ENCODE measurements at regions not wholly inside any gene's neighbourhood (a gene's known extent, or its start where the extent isn't known, plus 50 kb on each side); places are given as distances from the start of the nearest gene placed in this dataset.
"Not testable (repeated sequence)": the region's sequence is repeated elsewhere in the genome, so short reads cannot be mapped to it uniquely, and the experiment has no call there.

GRCh38 chr14:97028382-97028781 lies 231.2 kb downstream of the VRK1 start:
- intact Hi-C loops (cut with micrococcal nuclease), result no loop called here

DNA sequence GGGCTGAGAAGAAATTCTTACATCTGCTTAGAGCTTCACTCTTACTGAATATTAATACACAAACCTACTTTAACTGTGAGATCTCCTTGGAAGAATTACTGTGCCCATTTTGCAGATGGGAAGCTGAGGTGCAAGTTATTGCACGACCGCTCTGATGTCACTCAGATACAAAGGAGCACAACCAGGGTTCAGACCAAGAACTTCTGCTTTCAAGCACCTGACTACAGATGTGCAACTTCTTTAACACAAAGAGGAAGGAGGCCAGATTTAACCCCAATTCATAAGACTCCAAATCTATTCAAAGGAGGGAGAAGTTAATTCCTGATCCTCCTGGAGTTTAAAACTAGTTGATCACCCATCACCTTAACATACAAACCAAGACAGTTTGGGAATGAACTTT lies 232.6 kb downstream of the VRK1 start:
- intact Hi-C loops (cut with micrococcal nuclease), result no loop called here

GRCh38 chr14:97031530-97031929 lies 234.3 kb downstream of the VRK1 start:
- intact Hi-C loops (cut with micrococcal nuclease), result no loop called here

DNA sequence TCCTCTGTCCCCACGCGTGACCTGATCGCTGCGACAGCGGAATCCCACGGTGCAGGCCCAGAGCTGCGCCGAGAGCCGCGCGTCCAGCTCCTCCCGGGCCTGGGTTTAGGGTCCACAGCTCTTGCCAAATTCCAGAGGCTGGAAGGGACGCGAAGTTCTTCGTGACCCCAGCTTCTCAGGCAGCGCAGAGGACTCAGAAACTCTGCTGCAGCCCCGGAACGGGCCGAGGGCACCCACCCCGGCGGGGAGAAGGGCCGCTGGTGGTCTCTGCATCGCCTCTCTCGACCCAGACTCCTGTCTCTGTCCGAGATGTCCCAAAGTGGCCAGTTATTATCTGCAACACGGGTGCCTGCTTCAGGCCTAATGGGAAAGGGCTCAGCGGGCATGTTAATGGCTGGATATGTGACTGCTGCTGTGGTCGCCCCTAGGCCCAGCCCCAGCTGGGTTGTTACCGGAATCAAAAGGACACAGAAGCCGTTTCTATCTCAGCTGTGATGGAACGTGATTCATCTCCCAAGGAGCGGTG lies 236.4 kb downstream of the VRK1 start:
- intact Hi-C loops (cut with micrococcal nuclease), result no loop called here

- intact Hi-C loops (cut with micrococcal nuclease), result no loop called here
These were observed 239.1 kb downstream of the VRK1 start for GRCh38 chr14:97036086-97036852.

GRCh38 chr14:97039717-97040363 lies 242.7 kb downstream of the VRK1 start:
- intact Hi-C loops (cut with micrococcal nuclease), result no loop called here

DNA sequence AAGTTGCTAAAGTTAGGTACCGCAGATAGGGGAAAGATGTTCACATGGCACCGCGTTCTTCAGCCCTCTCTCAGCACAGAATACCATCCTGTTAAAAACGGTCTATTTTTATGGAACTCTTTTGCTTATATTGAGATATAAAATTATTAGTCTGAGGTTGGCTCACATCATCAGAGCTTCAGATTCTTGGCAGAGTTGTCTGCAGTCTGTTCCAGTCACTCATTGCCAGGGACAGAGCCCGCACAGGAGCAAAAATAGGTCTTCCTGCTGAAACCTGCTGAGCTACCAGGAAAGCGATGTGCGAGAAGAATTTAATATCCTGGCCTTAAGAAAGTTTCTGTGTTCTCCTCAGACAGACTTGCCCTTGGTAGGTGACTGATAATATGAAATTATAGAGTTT lies 249.8 kb downstream of the VRK1 start:
- intact Hi-C loops (cut with micrococcal nuclease), result no loop called here

DNA sequence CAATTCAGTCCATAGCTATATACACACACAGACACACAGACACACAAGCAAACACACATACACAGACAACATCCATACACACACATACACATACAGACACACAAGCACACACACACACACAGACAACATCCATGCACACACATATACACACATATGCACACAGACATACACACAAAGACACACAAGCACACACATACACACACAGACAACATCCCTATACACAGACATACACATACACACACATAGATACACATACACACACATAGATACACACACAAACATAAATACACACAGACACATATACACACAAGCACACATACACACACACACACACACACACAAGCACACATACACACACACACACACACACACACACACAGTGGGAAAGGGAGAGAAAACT lies 254.8 kb downstream of the VRK1 start:
- intact Hi-C loops (cut with micrococcal nuclease), result no loop called here

GRCh38 chr14:97053941-97054340 lies 256.8 kb downstream of the VRK1 start:
- intact Hi-C loops (cut with micrococcal nuclease), result no loop called here

DNA sequence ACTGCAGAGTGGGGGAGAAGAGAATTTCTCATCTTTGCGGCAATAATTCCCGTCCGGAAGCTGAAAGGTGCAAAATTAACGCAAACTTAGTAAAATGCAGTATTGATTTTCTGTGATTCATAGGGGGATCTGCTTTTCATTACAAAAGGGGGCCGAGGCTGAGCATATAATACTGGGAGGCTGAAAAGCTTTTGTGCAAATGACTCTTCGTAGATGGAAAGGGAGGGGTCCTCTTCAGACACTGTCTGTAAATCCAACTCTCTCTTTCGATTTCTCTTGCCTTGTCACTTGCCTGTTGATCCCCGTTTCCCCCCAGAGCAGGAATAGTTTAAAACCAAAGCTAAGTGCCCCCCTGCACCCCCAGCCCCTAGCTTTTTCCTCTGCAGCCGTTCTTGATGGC lies 258.2 kb downstream of the VRK1 start:
- intact Hi-C loops (cut with micrococcal nuclease), result no loop called here

DNA sequence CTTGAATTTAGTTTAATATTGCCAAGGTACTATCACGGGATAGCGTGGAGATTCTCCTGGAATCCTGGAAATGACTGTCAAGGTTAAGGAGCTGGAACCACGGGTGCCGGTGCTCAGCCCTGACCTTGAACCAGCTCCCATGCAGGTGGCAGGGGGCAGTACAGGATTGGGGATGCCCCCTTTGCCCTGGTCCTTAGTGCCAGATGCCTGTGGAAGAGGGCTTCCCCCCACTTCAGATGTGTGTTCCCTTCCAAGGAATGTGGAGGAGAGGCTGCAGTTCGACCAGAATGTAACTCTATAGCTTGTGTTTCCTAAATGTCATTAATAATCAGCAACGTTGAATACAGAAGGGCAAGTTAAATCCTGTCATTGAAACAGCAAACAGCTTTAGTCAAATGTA lies 258.9 kb downstream of the VRK1 start:
- intact Hi-C loops (cut with micrococcal nuclease), result no loop called here

- intact Hi-C loops (cut with micrococcal nuclease), result no loop called here
These were observed 260.3 kb downstream of the VRK1 start for GRCh38 chr14:97057238-97058073.

GRCh38 chr14:97058074-97058467 lies 260.9 kb downstream of the VRK1 start:
- intact Hi-C loops (cut with micrococcal nuclease), result no loop called here

GRCh38 chr14:97058589-97058988 lies 261.4 kb downstream of the VRK1 start:
- intact Hi-C loops (cut with micrococcal nuclease), result no loop called here

DNA sequence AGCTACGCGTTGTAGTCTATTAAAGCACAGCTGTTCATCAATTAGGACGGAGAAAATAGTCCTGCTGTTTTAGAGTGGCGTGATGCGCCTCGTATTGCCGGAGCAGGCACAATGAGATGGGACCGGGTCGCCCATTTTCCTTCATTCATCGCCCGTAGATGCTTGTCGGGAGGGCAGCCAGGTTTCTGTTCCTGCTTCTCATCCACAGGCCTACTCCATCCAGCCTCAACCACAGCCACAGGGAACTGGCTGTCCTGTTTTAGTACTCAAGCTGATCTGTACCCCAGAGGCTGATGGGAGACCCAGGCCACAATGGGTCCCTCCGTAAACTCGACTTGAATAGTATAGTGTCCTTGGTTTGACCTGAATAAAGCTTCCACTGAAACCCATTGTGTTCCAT lies 264.0 kb downstream of the VRK1 start:
- intact Hi-C loops (cut with micrococcal nuclease), result no loop called here

GRCh38 chr14:97061714-97062113 lies 264.5 kb downstream of the VRK1 start:
- intact Hi-C loops (cut with micrococcal nuclease), result no loop called here

DNA sequence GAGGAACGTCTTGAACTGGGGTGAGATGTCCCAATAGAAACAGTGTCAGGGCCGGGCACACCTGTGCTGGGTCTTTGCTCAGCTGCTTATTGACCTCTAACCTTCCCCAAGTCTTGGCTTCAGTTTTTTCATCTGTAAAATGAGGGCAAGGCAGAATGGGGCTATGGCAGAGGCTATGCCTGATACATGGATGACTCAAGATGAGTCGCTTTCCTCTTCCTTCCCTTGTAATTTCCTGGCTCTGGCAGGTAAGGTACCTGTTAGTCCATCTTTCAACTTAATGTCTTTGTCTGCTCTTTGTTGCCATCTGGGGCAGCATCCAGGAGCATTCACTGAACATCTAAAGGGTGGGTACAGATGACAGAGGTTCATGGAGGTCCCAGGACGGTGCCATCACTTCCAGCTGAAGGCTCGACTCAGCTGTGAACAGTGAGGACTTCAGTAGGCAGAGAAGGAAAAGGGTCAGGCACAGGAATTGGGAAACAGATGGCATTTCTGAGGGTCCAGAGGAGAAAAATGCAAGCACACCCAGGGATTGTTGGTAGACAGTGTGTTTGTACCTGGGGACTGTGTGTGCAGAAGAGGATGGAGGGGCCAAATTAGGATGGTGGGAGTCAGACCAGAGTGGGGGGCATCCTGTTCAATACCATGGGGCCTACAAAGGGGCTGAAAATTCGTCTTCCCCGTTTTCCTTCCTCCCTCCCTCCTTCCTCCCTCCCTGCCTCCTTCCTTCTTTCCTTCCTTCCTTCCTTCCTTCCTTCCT lies 268.3 kb downstream of the VRK1 start:
- intact Hi-C loops (cut with micrococcal nuclease), result no loop called here

DNA sequence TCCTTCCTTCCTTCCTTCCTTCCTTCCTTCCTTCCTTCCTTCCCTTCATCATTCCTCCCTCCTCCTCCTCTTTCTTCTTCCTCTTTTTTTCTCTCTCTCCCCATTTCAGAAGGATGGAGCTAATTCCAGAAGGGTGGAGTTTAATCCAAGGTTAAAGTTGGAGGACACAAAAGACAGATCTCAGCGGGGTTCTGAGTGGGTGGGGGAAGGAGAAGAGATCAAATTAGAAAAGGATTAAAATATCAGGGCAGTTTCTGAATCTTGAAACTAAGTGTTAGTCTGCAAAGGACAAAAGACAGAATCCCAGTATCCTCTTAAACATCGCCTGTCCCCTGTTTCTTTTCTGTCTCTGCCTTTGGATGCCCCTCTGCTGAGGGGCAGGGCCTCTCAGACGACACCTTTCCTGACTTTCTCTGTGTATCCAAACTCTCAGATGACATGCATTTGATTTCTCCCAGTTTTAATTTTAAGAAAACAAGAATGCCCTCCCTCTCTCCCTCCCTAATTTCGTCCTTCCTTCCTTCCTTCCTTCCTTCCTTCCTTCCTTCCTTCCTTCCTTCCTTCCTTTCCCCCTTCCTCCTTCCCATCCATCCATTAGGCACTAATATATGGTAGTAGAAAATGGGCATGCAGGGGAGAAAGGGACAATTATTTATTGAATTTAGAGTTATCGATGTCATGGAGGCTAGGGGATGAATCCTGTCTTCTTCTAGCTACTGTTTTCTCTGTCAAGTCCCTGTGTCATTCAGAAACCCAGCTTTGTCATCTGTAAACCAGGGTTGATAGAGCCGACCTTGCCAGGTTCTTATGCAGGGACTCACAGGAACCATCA lies 269.1 kb downstream of the VRK1 start:
- intact Hi-C loops (cut with micrococcal nuclease), result no loop called here

GRCh38 chr14:97068293-97068692 lies 271.1 kb downstream of the VRK1 start:
- intact Hi-C loops (cut with micrococcal nuclease), result not testable (repeated sequence)

- intact Hi-C loops (cut with micrococcal nuclease), result no loop called here
These were observed 273.1 kb downstream of the VRK1 start for GRCh38 chr14:97070259-97070658.
